ENCODE measurements at regions not wholly inside any gene's neighbourhood (a gene's known extent, or its start where the extent isn't known, plus 50 kb on each side); places are given as distances from the start of the nearest gene placed in this dataset.

DNA sequence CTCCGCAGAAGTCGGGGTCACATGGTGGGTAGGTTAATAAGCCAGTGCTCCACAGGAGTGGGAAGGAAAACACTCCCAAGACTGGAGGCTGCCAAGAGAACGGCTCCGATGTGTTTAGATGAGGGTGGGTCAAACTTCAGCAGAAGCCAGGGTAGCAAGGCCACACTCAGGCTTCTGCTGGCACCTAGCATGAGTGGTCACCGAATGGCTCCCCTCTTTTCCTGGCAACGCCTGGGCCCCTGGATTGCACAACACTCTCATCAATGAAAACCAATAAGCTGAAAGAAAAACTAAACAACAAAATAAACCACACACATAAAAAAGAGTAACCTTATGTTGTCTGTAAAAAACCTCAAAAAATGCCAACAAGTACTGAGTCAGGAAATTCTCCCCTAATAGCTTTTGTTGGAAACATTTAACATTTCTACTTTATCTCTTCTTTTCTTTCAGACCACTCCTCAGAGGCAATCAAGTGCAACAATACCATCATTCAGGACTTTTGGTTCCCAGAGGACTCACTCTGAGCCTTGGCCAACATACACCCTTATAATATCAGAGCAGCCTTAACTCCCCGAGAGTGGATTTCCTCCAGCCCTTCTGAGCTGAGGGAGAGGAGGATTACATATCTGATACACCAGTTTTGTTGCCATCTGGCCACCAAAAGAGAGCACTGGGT is 279.9 kb downstream of the ENC1 start:
- Histone ChIP-seq H3K9ac (replicated peaks in 1 of 4; ENCODE audit: extremely low read depth in 1 of 4, low read depth in 3 of 4, low read length in 3 of 4) (no peak overlapping the region), H3K56ac (replicated peaks; ENCODE audit: insufficient read length, low read depth, low read length) (no peak overlapping the region), H2BK12ac (ENCODE audit: low read depth, low read length) (no peak overlapping the region), H3K36me3 (ENCODE audit: control insufficient read depth in 2 of 4, insufficient read depth in 4 of 4, low read length in 3 of 4) (no peaks in the 10 kb centered on the region), H3K4ac (replicated peaks; ENCODE audit: insufficient read length, low read depth, low read length) (no peak overlapping the region), H4K5ac (ENCODE audit: insufficient read length, low read depth, low read length) (no peak overlapping the region), H4K20me1 (replicated peaks in 1 of 2; ENCODE audit: control insufficient read depth in 1 of 2, insufficient read depth in 2 of 2, low read length in 2 of 2) (no peaks in the 10 kb centered on the region), H3K79me1 (ENCODE audit: low read depth, low read length) (no peaks in the 10 kb centered on the region), H3K23ac (ENCODE audit: insufficient read length) (no peak overlapping the region), H2AFZ (ENCODE audit: low read length) (no peak overlapping the region), H2BK120ac (replicated peaks; ENCODE audit: low read depth, low read length) (no peak overlapping the region), H3K4me1 (replicated peaks in 1 of 4; ENCODE audit: control insufficient read depth in 3 of 4, insufficient read depth in 4 of 4, low read length in 3 of 4) (no peaks in the 10 kb centered on the region), H3K9me3 (ENCODE audit: insufficient read depth in 2 of 2, low read depth in 1 of 2, low read length in 1 of 2) (no peaks in the 10 kb centered on the region), H2AK5ac (ENCODE audit: low read depth, low read length) (no peak overlapping the region), H3K27ac (ENCODE audit: low read depth, low read length) (no peak overlapping the region), H3K14ac (ENCODE audit: insufficient read length) (no peak overlapping the region), H4K91ac (replicated peaks; ENCODE audit: insufficient read length, low read length) (no peak overlapping the region), H4K8ac (ENCODE audit: extremely low read depth, insufficient read depth, low read length) (peak overlapping the region; percentile 1; the same call in 1 of the 2 replicates), H3K27me3 (replicated peaks in 1 of 4; ENCODE audit: control insufficient read depth in 3 of 4, extremely low read depth in 1 of 4, insufficient read depth in 3 of 4, low read length in 3 of 4) (no peaks in the 10 kb centered on the region), H2BK15ac (ENCODE audit: low read length) (no peak overlapping the region), H2BK20ac (ENCODE audit: low read length) (no peak overlapping the region), H3K23me2 (ENCODE audit: low read depth, low read length) (no peaks in the 10 kb centered on the region), H2BK5ac (ENCODE audit: low read depth, low read length) (no peak overlapping the region), H3K79me2 (ENCODE audit: control insufficient read depth in 1 of 2, insufficient read depth in 2 of 2, low read length in 2 of 2) (no peaks in the 10 kb centered on the region), H3K4me3 (ENCODE audit: extremely low read depth in 1 of 4, insufficient read depth in 2 of 4, low read depth in 3 of 4, low read length in 4 of 4) (no peak overlapping the region), H3K18ac (ENCODE audit: extremely low read depth, low read length) (no peak overlapping the region), H3K4me2 (ENCODE audit: insufficient read depth in 1 of 2, low read depth in 2 of 2, low read length in 2 of 2) (no peak overlapping the region)
- 81% methylated on average over 7 of the region's 7 CpGs; no CpG with 5 or more reads in 1 of the 2 experiments for WGBS, 2 experiments (ENCODE audit: extremely low coverage in 1 of 2, insufficient coverage in 1 of 2, insufficient read length in 1 of 2, insufficient replicate concordance in 2 of 2, low coverage in 1 of 2, low lambda C conversion rate in 2 of 2, missing lambda C conversion rate in 1 of 2)
- FAIRE-seq (no peak), DNase-seq (ENCODE audit: low read depth in 1 of 2, low spot score in 2 of 2) (no peak)
- ChIA-PET POLR2A (ENCODE audit: partially characterized antibody) (no interaction called here), CTCF (ENCODE audit: partially characterized antibody) (interaction anchor here (0.6 to 1.1 kb wide), 2 partner anchors 19 to 219 kb away, joined by 3 to 6 read pairs; no protein-coding TSS in a partner anchor)
- no peak for TF ChIP-seq SIN3A (conservative IDR thresholded peaks at IDR 0.05 in 1 of 2, IDR thresholded peaks at IDR 0.05 in 1 of 2; ENCODE audit: low read depth in 1 of 2, low read length in 2 of 2)
- TF ChIP-seq SIX5 (IDR thresholded peaks at IDR 0.05; ENCODE audit: low read depth, low read length), result no peak
- no peak for TF ChIP-seq SAP30 (IDR thresholded peaks at IDR 0.05; ENCODE audit: insufficient read depth, insufficient replicate concordance, low read length)
- TF ChIP-seq, protein P1, sequence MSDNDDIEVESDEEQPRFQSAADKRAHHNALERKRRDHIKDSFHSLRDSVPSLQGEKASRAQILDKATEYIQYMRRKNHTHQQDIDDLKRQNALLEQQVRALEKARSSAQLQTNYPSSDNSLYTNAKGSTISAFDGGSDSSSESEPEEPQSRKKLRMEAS (IDR thresholded peaks at IDR 0.05), result no peak
- TF ChIP-seq EP300 (IDR thresholded peaks at IDR 0.05; ENCODE audit: borderline replicate concordance in 1 of 2, low read depth in 2 of 2, low read length in 2 of 2), result no peak
- no peak for TF ChIP-seq RAD21 (IDR thresholded peaks at IDR 0.05 in 1 of 2, conservative IDR thresholded peaks at IDR 0.05 in 1 of 2; ENCODE audit: low read depth in 2 of 2, low read length in 2 of 2)
- TF ChIP-seq EGR1 (IDR thresholded peaks at IDR 0.05; ENCODE audit: borderline replicate concordance, low read depth, low read length), result no peak
- TF ChIP-seq POU5F1 (IDR thresholded peaks at IDR 0.05; ENCODE audit: low read depth, low read length), result no peak
- TF ChIP-seq KDM1A (IDR thresholded peaks at IDR 0.05; ENCODE audit: borderline replicate concordance, low read length), result no peak
